ENCODE measurements at regions not wholly inside any gene's neighbourhood (a gene's known extent, or its start where the extent isn't known, plus 50 kb on each side); places are given as distances from the start of the nearest gene placed in this dataset.
"Not testable (repeated sequence)": the region's sequence is repeated elsewhere in the genome, so short reads cannot be mapped to it uniquely, and the experiment has no call there.

GRCh38 chr2:185676316-185676715 is 62.3 kb upstream of the FSIP2 start:
- Histone ChIP-seq H3K9ac (no peak overlapping the region), H3K4me3 (ENCODE audit: low read depth in 2 of 2, low read length in 1 of 2) (no peak overlapping the region), H3K9me2 (no peaks in the 10 kb centered on the region), H3K27me3 (ENCODE audit: insufficient read depth) (no peaks in the 10 kb centered on the region), H4K20me1 (ENCODE audit: insufficient read depth) (no peaks in the 10 kb centered on the region), H3K27ac (ENCODE audit: low read depth in 2 of 2, low read length in 1 of 2) (no peak overlapping the region), H3F3A (replicated peaks; ENCODE audit: insufficient read depth) (no peaks in the 10 kb centered on the region), H3K4me2 (no peak overlapping the region), H3K4me1 (ENCODE audit: control insufficient read depth in 1 of 2, insufficient read depth in 2 of 2, low read depth in 1 of 2, low read length in 1 of 2) (no peaks in the 10 kb centered on the region), H3K9me3 (no peaks in the 10 kb centered on the region), H3K36me3 (replicated peaks in 1 of 2; ENCODE audit: control insufficient read depth in 1 of 2, insufficient read depth in 2 of 2, low read length in 1 of 2) (no peaks in the 10 kb centered on the region), H2AFZ (ENCODE audit: low read depth) (no peak overlapping the region), H3K79me2 (ENCODE audit: insufficient read depth) (no peaks in the 10 kb centered on the region)
- TF ChIP-seq MEF2A (IDR thresholded peaks at IDR 0.05; ENCODE audit: borderline replicate concordance, low read depth) = no peak
- TF ChIP-seq FOXJ3 (CRISPR knock-in tag; IDR thresholded peaks at IDR 0.05) = no peak
- no peak for TF ChIP-seq YY1 (IDR thresholded peaks at IDR 0.05; ENCODE audit: low read depth)
- WGBS (ENCODE audit: low lambda C conversion rate) = 57% methylated on average over 2 of the region's 2 CpGs
- CTCF ChIA-PET = no interaction called here
- POLR2A ChIA-PET = no interaction called here
- DNase-seq = no peak

- H3K9ac ChIP-seq; H3K27ac ChIP-seq (ENCODE audit: low read depth in 2 of 2, low read length in 1 of 2); POLR2A ChIA-PET; H3K4me3 ChIP-seq (ENCODE audit: low read depth in 2 of 2, low read length in 1 of 2); H3K9me3 ChIP-seq; H2AFZ ChIP-seq (ENCODE audit: low read depth); H3K36me3 ChIP-seq (replicated peaks in 1 of 2; ENCODE audit: control insufficient read depth in 1 of 2, insufficient read depth in 2 of 2, low read length in 1 of 2); DNase-seq; H3K27me3 ChIP-seq (ENCODE audit: insufficient read depth); H3F3A ChIP-seq (replicated peaks; ENCODE audit: insufficient read depth); H3K9me2 ChIP-seq; H3K4me2 ChIP-seq; H4K20me1 ChIP-seq (ENCODE audit: insufficient read depth); H3K79me2 ChIP-seq (ENCODE audit: insufficient read depth); H3K4me1 ChIP-seq (ENCODE audit: control insufficient read depth in 1 of 2, insufficient read depth in 2 of 2, low read depth in 1 of 2, low read length in 1 of 2): not testable (repeated sequence)
- CTCF ChIA-PET = interaction anchor here (0.6 kb wide), 1 partner anchor 705 kb away, joined by 3 read pairs; no protein-coding TSS in a partner anchor
- 72% methylated on average over 3 of the region's 3 CpGs for WGBS (ENCODE audit: low lambda C conversion rate)
Measured at GRCh38 chr2:185687001-185687400, 51.6 kb upstream of the FSIP2 start.

GRCh38 chr2:185687967-185688366 is 50.6 kb upstream of the FSIP2 start:
- no peak overlapping the region for H3K27ac ChIP-seq (ENCODE audit: low read depth in 2 of 2, low read length in 1 of 2)
- no peaks in the 10 kb centered on the region for H3F3A ChIP-seq (replicated peaks; ENCODE audit: insufficient read depth)
- H3K9me3 ChIP-seq = no peaks in the 10 kb centered on the region
- H3K79me2 ChIP-seq (ENCODE audit: insufficient read depth) = no peaks in the 10 kb centered on the region
- H3K27me3 ChIP-seq (ENCODE audit: insufficient read depth) = no peaks in the 10 kb centered on the region
- no peak overlapping the region for H3K4me3 ChIP-seq (ENCODE audit: low read depth in 2 of 2, low read length in 1 of 2)
- no peaks in the 10 kb centered on the region for H3K4me1 ChIP-seq (ENCODE audit: control insufficient read depth in 1 of 2, insufficient read depth in 2 of 2, low read depth in 1 of 2, low read length in 1 of 2)
- ChIA-PET CTCF (no interaction called here), POLR2A (no interaction called here)
- no peak overlapping the region for H3K9ac ChIP-seq
- no peak overlapping the region for H2AFZ ChIP-seq (ENCODE audit: low read depth)
- no peak overlapping the region for H3K4me2 ChIP-seq
- no peak for TF ChIP-seq IRF3 (IDR thresholded peaks at IDR 0.05; ENCODE audit: low read depth, low read length)
- no peak for TF ChIP-seq GATA2 (CRISPR knock-in tag; IDR thresholded peaks at IDR 0.05)
- no peak for TF ChIP-seq YY1 (IDR thresholded peaks at IDR 0.05; ENCODE audit: low read depth)
- TF ChIP-seq FOXJ3 (CRISPR knock-in tag; IDR thresholded peaks at IDR 0.05) = no peak
- TF ChIP-seq MXI1 (IDR thresholded peaks at IDR 0.05; ENCODE audit: low read depth, low read length) = no peak
- TF ChIP-seq EZH2phosphoT487 (IDR thresholded peaks at IDR 0.05; ENCODE audit: borderline replicate concordance, low read depth) = no peak
- TF ChIP-seq TEAD4 (IDR thresholded peaks at IDR 0.05; ENCODE audit: borderline replicate concordance, insufficient read depth) = no peak
- TF ChIP-seq ELF1 (IDR thresholded peaks at IDR 0.05) = no peak
- no peak for TF ChIP-seq CTCF (IDR thresholded peaks at IDR 0.05)
- TF ChIP-seq NRF1 (IDR thresholded peaks at IDR 0.05; ENCODE audit: low read depth, low read length) = no peak
- no peaks in the 10 kb centered on the region for H4K20me1 ChIP-seq (ENCODE audit: insufficient read depth)
- no peak for DNase-seq
- 78% methylated on average over 6 of the region's 7 CpGs for WGBS (ENCODE audit: low lambda C conversion rate)
- no peaks in the 10 kb centered on the region for H3K36me3 ChIP-seq (replicated peaks in 1 of 2; ENCODE audit: control insufficient read depth in 1 of 2, insufficient read depth in 2 of 2, low read length in 1 of 2)
- H3K9me2 ChIP-seq = no peaks in the 10 kb centered on the region

Small RNA genes lying in the stretch of these regions (small RNA-seq; reads per million reads assigned to genes)
- 0 reads per million in 7 experiments for gene RF00096
